ENCODE measurements at regions not wholly inside any gene's neighbourhood (a gene's known extent, or its start where the extent isn't known, plus 50 kb on each side); places are given as distances from the start of the nearest gene placed in this dataset.

- H3K4me2 ChIP-seq (ENCODE audit: low read depth, low read length), result no peak overlapping the region
- no peaks in the 10 kb centered on the region for H3K9me3 ChIP-seq (replicated peaks; ENCODE audit: insufficient read depth, low read length)
- H3K36me3 ChIP-seq (replicated peaks; ENCODE audit: insufficient read depth, low read length), result no peaks in the 10 kb centered on the region
- no peak for TF ChIP-seq CTCF (IDR thresholded peaks at IDR 0.05; ENCODE audit: low read length)
- no peak for TF ChIP-seq EZH2phosphoT487 (IDR thresholded peaks at IDR 0.05; ENCODE audit: low read length)
- no peak for TF ChIP-seq EZH2 (optimal IDR thresholded peaks at IDR 0.05; ENCODE audit: low read depth, low read length)
- no peaks in the 10 kb centered on the region for H4K20me1 ChIP-seq (ENCODE audit: insufficient read depth, low read length)
- H3K27me3 ChIP-seq (replicated peaks; ENCODE audit: insufficient read depth, low read length), result no peaks in the 10 kb centered on the region
- H3K79me2 ChIP-seq (ENCODE audit: low read length), result no peaks in the 10 kb centered on the region
- no peaks in the 10 kb centered on the region for H3F3A ChIP-seq (ENCODE audit: insufficient read depth, low read length)
- no peak for DNase-seq
- H3K27ac ChIP-seq (ENCODE audit: low read length), result no peak overlapping the region
- H3K4me1 ChIP-seq (ENCODE audit: low read length), result no peaks in the 10 kb centered on the region
- no peaks in the 10 kb centered on the region for H3K9me2 ChIP-seq (replicated peaks; ENCODE audit: insufficient read depth, low read length)
- no peak overlapping the region for H3K4me3 ChIP-seq (ENCODE audit: low read length)
- no peak overlapping the region for H2AFZ ChIP-seq (ENCODE audit: low read length)
- no peak overlapping the region for H3K9ac ChIP-seq (ENCODE audit: low read length)
Observed at GRCh38 chr1:187490266-187490665, 661.5 kb downstream of the PLA2G4A start.

GRCh38 chr1:187491082-187491720 is 662.5 kb downstream of the PLA2G4A start:
- DNase-seq, result no peak
- no peaks in the 10 kb centered on the region for H3K79me2 ChIP-seq (ENCODE audit: low read length)
- H2AFZ ChIP-seq (ENCODE audit: low read length), result no peak overlapping the region
- H3F3A ChIP-seq (ENCODE audit: insufficient read depth, low read length), result no peaks in the 10 kb centered on the region
- no peak overlapping the region for H3K9ac ChIP-seq (ENCODE audit: low read length)
- no peak overlapping the region for H3K4me2 ChIP-seq (ENCODE audit: low read depth, low read length)
- no peaks in the 10 kb centered on the region for H3K36me3 ChIP-seq (replicated peaks; ENCODE audit: insufficient read depth, low read length)
- H3K27ac ChIP-seq (ENCODE audit: low read length), result no peak overlapping the region
- H3K27me3 ChIP-seq (replicated peaks; ENCODE audit: insufficient read depth, low read length), result no peaks in the 10 kb centered on the region
- no peak overlapping the region for H3K4me3 ChIP-seq (ENCODE audit: low read length)
- no peaks in the 10 kb centered on the region for H4K20me1 ChIP-seq (ENCODE audit: insufficient read depth, low read length)
- TF ChIP-seq EZH2 (optimal IDR thresholded peaks at IDR 0.05; ENCODE audit: low read depth, low read length), result no peak
- no peak for TF ChIP-seq CTCF (IDR thresholded peaks at IDR 0.05; ENCODE audit: low read length)
- TF ChIP-seq EZH2phosphoT487 (IDR thresholded peaks at IDR 0.05; ENCODE audit: low read length), result no peak
- H3K4me1 ChIP-seq (ENCODE audit: low read length), result no peaks in the 10 kb centered on the region
- H3K9me2 ChIP-seq (replicated peaks; ENCODE audit: insufficient read depth, low read length), result no peaks in the 10 kb centered on the region
- H3K9me3 ChIP-seq (replicated peaks; ENCODE audit: insufficient read depth, low read length), result no peaks in the 10 kb centered on the region

- DNase-seq, result no peak
- Histone ChIP-seq H3K4me1 (ENCODE audit: low read length) (no peaks in the 10 kb centered on the region), H3K9me3 (replicated peaks; ENCODE audit: insufficient read depth, low read length) (no peaks in the 10 kb centered on the region), H3K27ac (ENCODE audit: low read length) (no peak overlapping the region), H4K20me1 (ENCODE audit: insufficient read depth, low read length) (no peaks in the 10 kb centered on the region), H3K79me2 (ENCODE audit: low read length) (no peaks in the 10 kb centered on the region), H3K4me2 (ENCODE audit: low read depth, low read length) (no peak overlapping the region), H3K27me3 (replicated peaks; ENCODE audit: insufficient read depth, low read length) (no peaks in the 10 kb centered on the region), H3K9ac (ENCODE audit: low read length) (no peak overlapping the region), H3K36me3 (replicated peaks; ENCODE audit: insufficient read depth, low read length) (no peaks in the 10 kb centered on the region), H3F3A (ENCODE audit: insufficient read depth, low read length) (no peaks in the 10 kb centered on the region), H2AFZ (ENCODE audit: low read length) (no peak overlapping the region), H3K9me2 (replicated peaks; ENCODE audit: insufficient read depth, low read length) (no peaks in the 10 kb centered on the region), H3K4me3 (ENCODE audit: low read length) (no peak overlapping the region)
- TF ChIP-seq EZH2phosphoT487 (IDR thresholded peaks at IDR 0.05; ENCODE audit: low read length) (no peak), CTCF (IDR thresholded peaks at IDR 0.05; ENCODE audit: low read length) (no peak), EZH2 (optimal IDR thresholded peaks at IDR 0.05; ENCODE audit: low read depth, low read length) (no peak)
Observed at GRCh38 chr1:187498028-187498427, 669.3 kb downstream of the PLA2G4A start.

All from MM.1S (cell line).